Bronchial epithelial cell (primary cell): ENCODE measurements at regions not wholly inside any gene's neighbourhood (a gene's known extent, or its start where the extent isn't known, plus 50 kb on each side); places are given as distances from the start of the nearest gene placed in this dataset.

ENCODE experiments used
- DNase-seq: peaks from one replicate; pipeline ENCODE4 v3.0.0-alpha.2; 2010; ENCODE audit warnings: low read depth
- FAIRE-seq: peaks from 2 replicates; lab custom pipeline; 2011; peaks lifted over from hg19 to GRCh38; lab: Jason Lieb, UNC
- H3K27me3 ChIP-seq: 2 replicates; pipeline ENCODE4 v1.5.1; 2011; ENCODE audit warnings: low read length; ENCODE audit not compliant: control insufficient read depth, insufficient read depth
- H3K36me3 ChIP-seq: 2 replicates; pipeline ENCODE4 v1.5.1; 2011; ENCODE audit warnings: low read length; ENCODE audit not compliant: control insufficient read depth, insufficient read depth
- H3K4me3 ChIP-seq: 2 replicates; pipeline ENCODE4 v1.5.1; 2011; ENCODE audit warnings: mild to moderate bottlenecking, low read depth, low read length, control low read depth
- CTCF ChIP-seq: IDR thresholded peaks from 2 replicates; pipeline ENCODE4 v1.5.1; 2011; ENCODE audit warnings: mild to moderate bottlenecking, moderate library complexity, low read length, control low read depth, inconsistent platforms; ENCODE audit not compliant: insufficient read depth, severe bottlenecking

- no peak for FAIRE-seq
- H3K4me3 ChIP-seq: no peak overlapping the region
- DNase-seq: peak; percentile 1
- H3K36me3 ChIP-seq: no peaks in the 10 kb centered on the region
- H3K27me3 ChIP-seq: no peaks in the 10 kb centered on the region
- no peak for TF ChIP-seq CTCF
These were observed 982.8 kb upstream of the SORCS1 start for GRCh38 chr10:108147346-108147745.

GRCh38 chr10:108141064-108141463, 976.6 kb upstream of the SORCS1 start:
- no peak for TF ChIP-seq CTCF
- H3K36me3 ChIP-seq: no peaks in the 10 kb centered on the region
- DNase-seq: no peak
- no peaks in the 10 kb centered on the region for H3K27me3 ChIP-seq
- FAIRE-seq: no peak
- no peak overlapping the region for H3K4me3 ChIP-seq

- FAIRE-seq (no peak), DNase-seq (peak; percentile 64)
- TF ChIP-seq CTCF: no peak
These were observed 967.8 kb upstream of the SORCS1 start for GRCh38 chr10:108132303-108132702.

GRCh38 chr10:108130575-108130974, 966.1 kb upstream of the SORCS1 start:
- H3K36me3 ChIP-seq: no peaks in the 10 kb centered on the region
- FAIRE-seq (no peak), DNase-seq (no peak)
- no peak for TF ChIP-seq CTCF
- no peaks in the 10 kb centered on the region for H3K27me3 ChIP-seq
- H3K4me3 ChIP-seq: no peak overlapping the region

More at GRCh38 chr10:108132303-108132702, 967.8 kb upstream of the SORCS1 start:
- no peaks in the 10 kb centered on the region for H3K36me3 ChIP-seq
- no peaks in the 10 kb centered on the region for H3K27me3 ChIP-seq
- H3K4me3 ChIP-seq: no peak overlapping the region

- DNase-seq: peak; percentile 30
- TF ChIP-seq CTCF: peak; percentile 55
- no peak for FAIRE-seq
- Histone ChIP-seq H3K4me3 (no peak overlapping the region), H3K27me3 (no peaks in the 10 kb centered on the region), H3K36me3 (no peaks in the 10 kb centered on the region)
These were observed 947.7 kb upstream of the SORCS1 start for GRCh38 chr10:108112218-108112617.

GRCh38 chr10:108104551-108105156, 940.1 kb upstream of the SORCS1 start:
- FAIRE-seq (no peak), DNase-seq (no peak)
- no peak overlapping the region for H3K4me3 ChIP-seq

More at GRCh38 chr10:108104551-108105156, 940.1 kb upstream of the SORCS1 start:
- H3K36me3 ChIP-seq: no peaks in the 10 kb centered on the region
- TF ChIP-seq CTCF: no peak
- no peaks in the 10 kb centered on the region for H3K27me3 ChIP-seq
